MM.1S (cell line): ENCODE measurements at regions not wholly inside any gene's neighbourhood (a gene's known extent, or its start where the extent isn't known, plus 50 kb on each side); places are given as distances from the start of the nearest gene placed in this dataset.

ENCODE experiments used
- DNase-seq: peaks from one replicate; pipeline ENCODE4 v3.0.0-alpha.2; 2015
- H2AFZ ChIP-seq: fragments of 300-600 bp; sonication (generic); 2 replicates; pipeline ENCODE4 v1.6.0; 2016; ENCODE audit warnings: antibody characterized with exemption, low read length
- H3F3A ChIP-seq: fragments of 300-600 bp; sonication (generic); 2 replicates; pipeline ENCODE4 v1.6.1; 2016; ENCODE audit warnings: mild to moderate bottlenecking, antibody characterized with exemption, low read length, moderate library complexity, mixed read lengths; ENCODE audit not compliant: insufficient read depth
- H3K27ac ChIP-seq: fragments of 300-600 bp; sonication (generic); 2 replicates; pipeline ENCODE4 v1.5.1; 2016; ENCODE audit warnings: mild to moderate bottlenecking, low read length
- H3K27me3 ChIP-seq: fragments of 300-600 bp; sonication (generic); replicated peaks from 2 replicates; pipeline ENCODE4 v1.6.0; 2016; ENCODE audit warnings: low read length; ENCODE audit not compliant: insufficient read depth
- H3K36me3 ChIP-seq: fragments of 300-600 bp; sonication (generic); replicated peaks from 2 replicates; pipeline ENCODE4 v1.6.1; 2016; ENCODE audit warnings: mild to moderate bottlenecking, low read length, mixed read lengths; ENCODE audit not compliant: insufficient read depth
- H3K4me1 ChIP-seq: fragments of 300-600 bp; sonication (generic); 2 replicates; pipeline ENCODE4 v1.6.1; 2016; ENCODE audit warnings: low read length, mixed read lengths
- H3K4me2 ChIP-seq: fragments of 300-600 bp; sonication (generic); 2 replicates; pipeline ENCODE4 v1.6.0; 2016; ENCODE audit warnings: low read depth, low read length
- H3K4me3 ChIP-seq: fragments of 300-600 bp; sonication (generic); 2 replicates; pipeline ENCODE4 v1.5.1; 2016; ENCODE audit warnings: low read length, mixed read lengths
- H3K79me2 ChIP-seq: fragments of 300-600 bp; sonication (generic); 2 replicates; pipeline ENCODE4 v1.6.1; 2016; ENCODE audit warnings: mixed run types, low read length, mixed read lengths
- H3K9ac ChIP-seq: fragments of 300-600 bp; sonication (generic); 2 replicates; pipeline ENCODE4 v1.6.1; 2016; ENCODE audit warnings: low read length, mixed read lengths
- H3K9me2 ChIP-seq: fragments of 300-600 bp; sonication (generic); replicated peaks from 2 replicates; pipeline ENCODE4 v1.6.1; 2016; ENCODE audit warnings: mild to moderate bottlenecking, low read length, mixed read lengths; ENCODE audit not compliant: insufficient read depth
- H3K9me3 ChIP-seq: fragments of 300-600 bp; sonication (generic); replicated peaks from 2 replicates; pipeline ENCODE4 v1.6.1; 2016; ENCODE audit warnings: mild to moderate bottlenecking, low read length, mixed read lengths; ENCODE audit not compliant: insufficient read depth
- H4K20me1 ChIP-seq: fragments of 300-600 bp; sonication (generic); 2 replicates; pipeline ENCODE4 v1.6.1; 2016; ENCODE audit warnings: mild to moderate bottlenecking, low read length, moderate library complexity, mixed read lengths; ENCODE audit not compliant: insufficient read depth
- EZH2 ChIP-seq: fragments of 300-600 bp; sonication (generic); optimal IDR thresholded peaks from 2 replicates; pipeline ENCODE3; 2017; ENCODE audit warnings: low read depth, mild to moderate bottlenecking, antibody characterized with exemption, low read length, mixed read lengths
- EZH2phosphoT487 ChIP-seq: fragments of 300-600 bp; sonication (generic); IDR thresholded peaks from 2 replicates; pipeline ENCODE4 v1.6.1; 2018; ENCODE audit warnings: antibody characterized with exemption, low read length
- TF ChIP-seq, protein P1 (sequence below): fragments of 300-600 bp; sonication (generic); IDR thresholded peaks from 2 replicates; pipeline ENCODE4 v1.5.1; 2016; ENCODE audit warnings: antibody characterized with exemption, low read length, mixed read lengths

DNA sequence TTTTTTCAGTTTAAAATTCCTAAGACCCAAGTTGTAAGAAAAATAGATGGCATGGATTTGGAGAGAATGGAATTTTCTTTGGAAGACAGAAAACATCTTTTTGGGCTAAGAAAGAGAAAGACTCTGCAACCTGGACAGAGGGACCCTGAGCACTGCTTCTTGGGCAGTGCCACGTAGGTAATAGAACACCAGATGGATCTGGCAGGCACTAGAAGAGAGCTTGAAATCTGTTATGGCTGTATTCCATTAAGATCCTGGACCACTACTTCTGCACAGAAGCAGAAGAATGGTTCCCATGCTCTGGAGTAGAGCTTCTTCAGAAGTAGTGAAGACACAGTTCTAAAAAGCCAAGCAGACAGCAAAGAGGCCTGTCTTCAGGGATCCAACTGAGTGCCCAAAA, 306.4 kb upstream of the CD180 start:
- no peak overlapping the region for H2AFZ ChIP-seq
- no peak overlapping the region for H3K27ac ChIP-seq
- H3K36me3 ChIP-seq, result no peaks in the 10 kb centered on the region

DNA sequence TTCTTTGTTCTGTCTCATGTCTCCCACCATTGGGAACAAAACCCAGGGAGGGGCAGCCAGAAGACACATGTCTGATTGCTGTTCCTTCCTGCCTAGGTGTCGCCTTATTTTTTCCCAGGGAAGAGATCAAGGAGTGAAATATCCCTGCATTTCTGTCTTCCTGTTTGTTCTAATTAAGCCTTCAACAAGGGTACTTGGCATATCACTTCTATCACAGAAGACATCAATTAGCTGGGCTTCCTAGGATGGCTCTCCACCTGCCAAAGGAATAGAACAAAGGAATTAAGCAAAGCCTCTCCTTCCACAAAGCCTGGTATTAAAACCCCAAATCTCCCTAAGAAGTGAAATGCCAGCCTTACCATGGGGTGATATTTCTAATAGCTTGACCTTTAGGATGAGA, 299.5 kb upstream of the CD180 start:
- no peak overlapping the region for H3K9ac ChIP-seq
- H2AFZ ChIP-seq, result no peak overlapping the region
- no peaks in the 10 kb centered on the region for H3K4me1 ChIP-seq
- no peak for TF ChIP-seq EZH2phosphoT487
- TF ChIP-seq EZH2, result no peak
- TF ChIP-seq, protein P1, sequence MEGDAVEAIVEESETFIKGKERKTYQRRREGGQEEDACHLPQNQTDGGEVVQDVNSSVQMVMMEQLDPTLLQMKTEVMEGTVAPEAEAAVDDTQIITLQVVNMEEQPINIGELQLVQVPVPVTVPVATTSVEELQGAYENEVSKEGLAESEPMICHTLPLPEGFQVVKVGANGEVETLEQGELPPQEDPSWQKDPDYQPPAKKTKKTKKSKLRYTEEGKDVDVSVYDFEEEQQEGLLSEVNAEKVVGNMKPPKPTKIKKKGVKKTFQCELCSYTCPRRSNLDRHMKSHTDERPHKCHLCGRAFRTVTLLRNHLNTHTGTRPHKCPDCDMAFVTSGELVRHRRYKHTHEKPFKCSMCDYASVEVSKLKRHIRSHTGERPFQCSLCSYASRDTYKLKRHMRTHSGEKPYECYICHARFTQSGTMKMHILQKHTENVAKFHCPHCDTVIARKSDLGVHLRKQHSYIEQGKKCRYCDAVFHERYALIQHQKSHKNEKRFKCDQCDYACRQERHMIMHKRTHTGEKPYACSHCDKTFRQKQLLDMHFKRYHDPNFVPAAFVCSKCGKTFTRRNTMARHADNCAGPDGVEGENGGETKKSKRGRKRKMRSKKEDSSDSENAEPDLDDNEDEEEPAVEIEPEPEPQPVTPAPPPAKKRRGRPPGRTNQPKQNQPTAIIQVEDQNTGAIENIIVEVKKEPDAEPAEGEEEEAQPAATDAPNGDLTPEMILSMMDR, result no peak
- no peaks in the 10 kb centered on the region for H3F3A ChIP-seq
- no peaks in the 10 kb centered on the region for H3K36me3 ChIP-seq
- H4K20me1 ChIP-seq, result no peaks in the 10 kb centered on the region
- H3K27ac ChIP-seq, result no peak overlapping the region
- no peak overlapping the region for H3K4me2 ChIP-seq
- H3K4me3 ChIP-seq, result no peak overlapping the region
- no peak for DNase-seq
- H3K27me3 ChIP-seq, result no peaks in the 10 kb centered on the region
- no peaks in the 10 kb centered on the region for H3K9me3 ChIP-seq
- no peaks in the 10 kb centered on the region for H3K79me2 ChIP-seq
- H3K9me2 ChIP-seq, result no peaks in the 10 kb centered on the region

More for the DNA sequence above, 306.4 kb upstream of the CD180 start:
- Histone ChIP-seq H3K4me2 (no peak overlapping the region), H3K4me3 (no peak overlapping the region), H3K9me3 (no peaks in the 10 kb centered on the region), H4K20me1 (no peaks in the 10 kb centered on the region), H3K4me1 (no peaks in the 10 kb centered on the region), H3K9ac (no peak overlapping the region), H3K79me2 (no peaks in the 10 kb centered on the region), H3F3A (no peaks in the 10 kb centered on the region), H3K27me3 (no peaks in the 10 kb centered on the region), H3K9me2 (no peaks in the 10 kb centered on the region)
- DNase-seq, result no peak
- TF ChIP-seq, protein P1, result no peak
- no peak for TF ChIP-seq EZH2
- TF ChIP-seq EZH2phosphoT487, result no peak

DNA sequence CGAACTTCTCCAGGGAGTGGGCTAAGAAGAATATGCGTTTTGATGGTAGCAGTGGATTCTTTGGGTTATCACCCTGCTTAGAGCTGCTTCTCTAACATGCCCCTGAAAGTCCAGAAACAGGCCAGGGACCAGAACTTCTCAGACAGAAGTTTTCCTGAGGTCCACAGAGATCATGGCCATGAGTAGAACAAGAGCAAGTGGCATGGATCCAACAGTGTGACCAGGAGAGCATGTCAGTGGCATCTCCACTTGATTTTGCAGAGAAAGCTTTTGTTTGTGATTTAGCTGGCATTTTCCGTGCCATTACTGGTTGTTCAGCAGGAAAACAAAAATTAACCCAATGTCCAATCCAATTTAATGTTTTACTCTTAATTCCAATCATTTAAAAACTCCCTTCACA, 298.5 kb upstream of the CD180 start:
- Histone ChIP-seq H3K4me2 (no peak overlapping the region), H3K9ac (no peak overlapping the region), H4K20me1 (no peaks in the 10 kb centered on the region), H3K9me2 (no peaks in the 10 kb centered on the region), H3K36me3 (no peaks in the 10 kb centered on the region), H3K9me3 (no peaks in the 10 kb centered on the region), H3K27ac (no peak overlapping the region), H2AFZ (no peak overlapping the region), H3K4me3 (no peak overlapping the region), H3F3A (no peaks in the 10 kb centered on the region), H3K4me1 (no peaks in the 10 kb centered on the region), H3K27me3 (no peaks in the 10 kb centered on the region), H3K79me2 (no peaks in the 10 kb centered on the region)
- no peak for DNase-seq
- TF ChIP-seq EZH2phosphoT487 (no peak), EZH2 (no peak)
- TF ChIP-seq, protein P1, result no peak
